Fibroblast of lung (primary cell): ENCODE measurements at regions not wholly inside any gene's neighbourhood (a gene's known extent, or its start where the extent isn't known, plus 50 kb on each side); places are given as distances from the start of the nearest gene placed in this dataset.

Source experiments
- DNase-seq, 2 donors: peaks; one replicate each; pipeline versions ENCODE4 v3.0.0 to v3.0.0-alpha.2; 2010; ENCODE audit warnings: low read depth in 2 of 2
- H2AFZ ChIP-seq: 2 replicates; pipeline ENCODE4 v1.5.1; 2012; ENCODE audit warnings: low read length, control low read depth, inconsistent platforms
- H3K27ac ChIP-seq: 2 replicates; pipeline ENCODE4 v1.5.1; 2011; ENCODE audit warnings: low read length, control low read depth; ENCODE audit not compliant: insufficient read depth
- H3K27me3 ChIP-seq: 2 replicates; pipeline ENCODE4 v1.5.1; 2011; ENCODE audit warnings: mild to moderate bottlenecking, low read length; ENCODE audit not compliant: control insufficient read depth, insufficient read depth
- H3K36me3 ChIP-seq: 2 replicates; pipeline ENCODE4 v1.5.1; 2011; ENCODE audit warnings: low read length; ENCODE audit not compliant: control insufficient read depth, insufficient read depth
- H3K4me1 ChIP-seq: 2 replicates; pipeline ENCODE4 v1.5.1; 2011; ENCODE audit warnings: low read length; ENCODE audit not compliant: control insufficient read depth, insufficient read depth; ENCODE audit errors: extremely low read depth
- H3K4me2 ChIP-seq: 2 replicates; pipeline ENCODE4 v1.5.1; 2011; ENCODE audit warnings: low read length, control low read depth; ENCODE audit not compliant: insufficient read depth; ENCODE audit errors: extremely low read depth
- H3K4me3 ChIP-seq, 4 experiments: fragments of 200-600 bp in 1 of 4; sonication (generic) in 1 of 4; replicated peaks in 1 of 4; 2 replicates each; pipeline ENCODE4 v1.5.1; 2011 to 2016; ENCODE audit warnings: low read length in 4 of 4, low read depth in 3 of 4, mild to moderate bottlenecking in 3 of 4, control low read depth in 2 of 4, inconsistent platforms in 1 of 4, mixed read lengths in 1 of 4; ENCODE audit not compliant: insufficient read depth in 1 of 4; ENCODE audit errors: control extremely low read depth in 1 of 4
- H3K79me2 ChIP-seq: 2 replicates; pipeline ENCODE4 v1.5.1; 2012; ENCODE audit warnings: mild to moderate bottlenecking, low read length, inconsistent platforms; ENCODE audit not compliant: control insufficient read depth, insufficient read depth
- H3K9ac ChIP-seq: 2 replicates; pipeline ENCODE4 v1.5.1; 2011; ENCODE audit warnings: mild to moderate bottlenecking, low read length, control low read depth; ENCODE audit not compliant: insufficient read depth
- H3K9me3 ChIP-seq: 2 replicates; pipeline ENCODE4 v1.5.1; 2012; ENCODE audit warnings: low read depth, low read length; ENCODE audit not compliant: control insufficient read depth, insufficient read depth
- H4K20me1 ChIP-seq: 2 replicates; pipeline ENCODE4 v1.5.1; 2011; ENCODE audit warnings: low read length; ENCODE audit not compliant: control insufficient read depth, insufficient read depth; ENCODE audit errors: extremely low read depth
- CTCF ChIP-seq, 2 donors: IDR thresholded peaks in 1 of 2; conservative IDR thresholded peaks in 1 of 2; 1 replicate in 1 of 2; 2 replicates in 1 of 2; pipeline ENCODE4 v1.5.1; 2011 to 2012; ENCODE audit warnings: low read length in 2 of 2, control low read depth in 1 of 2, inconsistent platforms in 1 of 2, low read depth in 1 of 2, mild to moderate bottlenecking in 1 of 2
- EZH2 ChIP-seq: IDR thresholded peaks from 2 replicates; pipeline ENCODE4 v1.5.1; 2012; ENCODE audit warnings: low read length, control low read depth, mild to moderate bottlenecking; ENCODE audit errors: missing control alignments

- no peak overlapping the region for H3K4me2 ChIP-seq
These were observed 252.8 kb downstream of the MTX2 start for GRCh38 chr2:176521878-176522670.

GRCh38 chr2:176525086-176525485, 255.8 kb downstream of the MTX2 start:
- Histone ChIP-seq H4K20me1 (peaks cover 1% of the 10 kb centered on the region), H3K4me2 (no peak overlapping the region), H3K27me3 (no peaks in the 10 kb centered on the region), H3K9me3 (no peaks in the 10 kb centered on the region), H3K36me3 (no peaks in the 10 kb centered on the region), H3K4me1 (no peaks in the 10 kb centered on the region), H3K9ac (no peak overlapping the region), H3K4me3 (no peak overlapping the region), H2AFZ (no peak overlapping the region), H3K79me2 (no peaks in the 10 kb centered on the region), H3K27ac (no peak overlapping the region)
- no peak for TF ChIP-seq EZH2
- TF ChIP-seq CTCF (conservative IDR thresholded peaks at IDR 0.05 in 1 of 2, IDR thresholded peaks at IDR 0.05 in 1 of 2; ENCODE audit: low read depth in 1 of 2, low read length in 2 of 2), result no peak
- no peak for DNase-seq

More at GRCh38 chr2:176521878-176522670, 252.8 kb downstream of the MTX2 start:
- H3K36me3 ChIP-seq, result no peaks in the 10 kb centered on the region
- no peaks in the 10 kb centered on the region for H3K9me3 ChIP-seq
- H3K4me1 ChIP-seq, result no peaks in the 10 kb centered on the region
- H3K79me2 ChIP-seq, result no peaks in the 10 kb centered on the region
- peaks cover 1% of the 10 kb centered on the region for H4K20me1 ChIP-seq
- no peak overlapping the region for H3K27ac ChIP-seq
- H2AFZ ChIP-seq, result no peak overlapping the region
- TF ChIP-seq EZH2 (no peak), CTCF (conservative IDR thresholded peaks at IDR 0.05 in 1 of 2, IDR thresholded peaks at IDR 0.05 in 1 of 2; ENCODE audit: low read depth in 1 of 2, low read length in 2 of 2) (no peak)
- no peak overlapping the region for H3K4me3 ChIP-seq
- H3K9ac ChIP-seq, result no peak overlapping the region
- H3K27me3 ChIP-seq, result no peaks in the 10 kb centered on the region
- no peak for DNase-seq

- no peaks in the 10 kb centered on the region for H3K79me2 ChIP-seq
- H3K4me3 ChIP-seq, result no peak overlapping the region
- H3K4me1 ChIP-seq, result no peaks in the 10 kb centered on the region
- TF ChIP-seq EZH2 (no peak), CTCF (conservative IDR thresholded peaks at IDR 0.05 in 1 of 2, IDR thresholded peaks at IDR 0.05 in 1 of 2; ENCODE audit: low read depth in 1 of 2, low read length in 2 of 2) (no peak)
- H4K20me1 ChIP-seq, result peaks cover 1% of the 10 kb centered on the region
- no peaks in the 10 kb centered on the region for H3K9me3 ChIP-seq
- no peak overlapping the region for H2AFZ ChIP-seq
- no peak overlapping the region for H3K4me2 ChIP-seq
- H3K9ac ChIP-seq, result no peak overlapping the region
- no peaks in the 10 kb centered on the region for H3K27me3 ChIP-seq
- no peaks in the 10 kb centered on the region for H3K36me3 ChIP-seq
- peak in 1 of 2 donors; percentile 14 for DNase-seq
- no peak overlapping the region for H3K27ac ChIP-seq
These were observed 258.0 kb downstream of the MTX2 start for GRCh38 chr2:176526995-176527901.
